ENCODE measurements at regions not wholly inside any gene's neighbourhood (a gene's known extent, or its start where the extent isn't known, plus 50 kb on each side); places are given as distances from the start of the nearest gene placed in this dataset.

GRCh38 chr2:15009681-15010080 is 377.2 kb downstream of the LRATD1 start:
- TF ChIP-seq, protein P1, sequence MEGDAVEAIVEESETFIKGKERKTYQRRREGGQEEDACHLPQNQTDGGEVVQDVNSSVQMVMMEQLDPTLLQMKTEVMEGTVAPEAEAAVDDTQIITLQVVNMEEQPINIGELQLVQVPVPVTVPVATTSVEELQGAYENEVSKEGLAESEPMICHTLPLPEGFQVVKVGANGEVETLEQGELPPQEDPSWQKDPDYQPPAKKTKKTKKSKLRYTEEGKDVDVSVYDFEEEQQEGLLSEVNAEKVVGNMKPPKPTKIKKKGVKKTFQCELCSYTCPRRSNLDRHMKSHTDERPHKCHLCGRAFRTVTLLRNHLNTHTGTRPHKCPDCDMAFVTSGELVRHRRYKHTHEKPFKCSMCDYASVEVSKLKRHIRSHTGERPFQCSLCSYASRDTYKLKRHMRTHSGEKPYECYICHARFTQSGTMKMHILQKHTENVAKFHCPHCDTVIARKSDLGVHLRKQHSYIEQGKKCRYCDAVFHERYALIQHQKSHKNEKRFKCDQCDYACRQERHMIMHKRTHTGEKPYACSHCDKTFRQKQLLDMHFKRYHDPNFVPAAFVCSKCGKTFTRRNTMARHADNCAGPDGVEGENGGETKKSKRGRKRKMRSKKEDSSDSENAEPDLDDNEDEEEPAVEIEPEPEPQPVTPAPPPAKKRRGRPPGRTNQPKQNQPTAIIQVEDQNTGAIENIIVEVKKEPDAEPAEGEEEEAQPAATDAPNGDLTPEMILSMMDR (conservative IDR thresholded peaks at IDR 0.05 in 1 of 2, IDR thresholded peaks at IDR 0.05 in 1 of 2; ENCODE audit: low read depth in 1 of 2, low read length in 2 of 2) = no peak
- no peak for TF ChIP-seq EZH2 (IDR thresholded peaks at IDR 0.05; ENCODE audit: low read length, missing control alignments)
